A549 (cell line): ENCODE measurements at regions not wholly inside any gene's neighbourhood (a gene's known extent, or its start where the extent isn't known, plus 50 kb on each side); places are given as distances from the start of the nearest gene placed in this dataset.
A peak's percentile ranks its signal among the peaks of the same experiment; 100 is the strongest.

Source experiments
- ATAC-seq, 2 experiments: fragments of 200-7000 bp in 1 of 2; fragments of >200 bp in 1 of 2; cut with Nextera tagmentation in 1 of 2; cut with Tn5 transposase in 1 of 2; 3 replicates each; pipeline versions ENCODE4 v1.8.0 to v1.9.1; 2018 to 2020; ENCODE audit warnings: mild to moderate bottlenecking in 1 of 2, moderate library complexity in 1 of 2
- CTCF ChIA-PET: fragments of 300-600 bp; sonication (Branson Sonifier 250); formaldehyde crosslinking; extraction: SDS; loops from one replicate; lab custom pipeline; 2021; ENCODE audit warnings: antibody characterized with exemption, inconsistent platforms; lab: Yijun Ruan, JAX
- POLR2A ChIA-PET: fragments of 350-600 bp; formaldehyde crosslinking; extraction: SDS; loops from one replicate; lab custom pipeline; 2021; ENCODE audit warnings: antibody characterized with exemption, inconsistent platforms; lab: Yijun Ruan, JAX
- DNase-seq, 2 experiments: peaks; one replicate each; pipeline versions ENCODE4 v3.0.0 to v3.0.0-alpha.2; 2011 to 2016; ENCODE audit warnings: low read depth in 1 of 2, low spot score in 1 of 2
- FAIRE-seq: peaks from 2 replicates; lab custom pipeline; 2011; peaks lifted over from hg19 to GRCh38; lab: Jason Lieb, UNC
- H3K27ac ChIP-seq, 2 experiments: fragments of >200 bp; sonication (Bioruptor Twin); formaldehyde crosslinking; 3 replicates each; pipeline ENCODE4 v1.5.1; 2016 to 2017
- H3K4me1 ChIP-seq: fragments of >200 bp; sonication (Bioruptor Twin); formaldehyde crosslinking; 3 replicates; pipeline ENCODE4 v1.6.1; 2016
- H3K4me2 ChIP-seq: fragments of >200 bp; sonication (Bioruptor Twin); formaldehyde crosslinking; 3 replicates; pipeline ENCODE4 v1.6.1; 2016
- H3K4me3 ChIP-seq: fragments of >200 bp; sonication (Bioruptor Twin); formaldehyde crosslinking; 3 replicates; pipeline ENCODE4 v1.5.1; 2016
- H3K9me3 ChIP-seq: fragments of >200 bp; sonication (Bioruptor Twin); formaldehyde crosslinking; 3 replicates; pipeline ENCODE4 v1.6.1; 2016
- BHLHE40 ChIP-seq: IDR thresholded peaks from 2 replicates; pipeline ENCODE4 v1.6.1; 2012; ENCODE audit warnings: low read depth, low read length, inconsistent platforms
- CHD4 ChIP-seq: fragments of 200-600 bp; sonication (generic); IDR thresholded peaks from 2 replicates; pipeline ENCODE4 v1.6.1; 2016; ENCODE audit warnings: antibody characterized with exemption, mild to moderate bottlenecking, borderline replicate concordance
- E2F6 ChIP-seq: IDR thresholded peaks from 2 replicates; pipeline ENCODE4 v1.6.1; 2012; ENCODE audit warnings: low read depth, borderline replicate concordance
- EHF ChIP-seq: fragments of 250-450 bp; sonication (Bioruptor Pico); IDR thresholded peaks from 2 replicates; pipeline ENCODE4 v1.5.0; 2020; ENCODE audit warnings: mild to moderate bottlenecking
- ESRRA ChIP-seq: fragments of 150-350 bp; IDR thresholded peaks from 2 replicates; pipeline ENCODE4 v1.6.1; 2014; ENCODE audit warnings: mild to moderate bottlenecking, low read length, borderline replicate concordance
- FOSB ChIP-seq: fragments of 250-450 bp; sonication (Bioruptor Pico); IDR thresholded peaks from 2 replicates; pipeline ENCODE4 v1.5.0; 2020; ENCODE audit warnings: mild to moderate bottlenecking, moderate library complexity
- FOXS1 ChIP-seq: fragments of 250-450 bp; sonication (Bioruptor Pico); IDR thresholded peaks from 2 replicates; pipeline ENCODE4 v1.5.0; 2020; ENCODE audit warnings: mild to moderate bottlenecking, moderate library complexity
- HOXB5 ChIP-seq: fragments of 250-450 bp; sonication (Bioruptor Pico); IDR thresholded peaks from 2 replicates; pipeline ENCODE4 v1.5.0; 2020; ENCODE audit warnings: mild to moderate bottlenecking, moderate library complexity
- JUN ChIP-seq, 2 experiments: fragments of >200 bp; sonication (Bioruptor Twin); formaldehyde crosslinking; IDR thresholded peaks; 2 replicates in 1 of 2; 3 replicates in 1 of 2; pipeline ENCODE4 v1.6.1; 2016 to 2017
- KDM1A ChIP-seq: fragments of 200-600 bp; sonication (generic); IDR thresholded peaks from 2 replicates; pipeline ENCODE4 v1.6.1; 2016; ENCODE audit warnings: low read depth, mild to moderate bottlenecking
- KDM5A ChIP-seq: fragments of 200-600 bp; sonication (generic); IDR thresholded peaks from 2 replicates; pipeline ENCODE4 v1.6.1; 2016; ENCODE audit warnings: antibody characterized with exemption, mild to moderate bottlenecking
- MAZ ChIP-seq: fragments of 150-350 bp; IDR thresholded peaks from 2 replicates; pipeline ENCODE4 v1.6.1; 2014; ENCODE audit warnings: antibody characterized with exemption, low read depth, low read length, borderline replicate concordance
- NFE2L2 ChIP-seq: fragments of 150-350 bp; conservative IDR thresholded peaks from 2 replicates; pipeline ENCODE4 v1.6.1; 2014; ENCODE audit warnings: low read length
- RAD21 ChIP-seq, 2 experiments: fragments of >200 bp in 1 of 2; sonication (Bioruptor Twin) in 1 of 2; formaldehyde crosslinking in 1 of 2; IDR thresholded peaks in 1 of 2; conservative IDR thresholded peaks in 1 of 2; 2 replicates in 1 of 2; 3 replicates in 1 of 2; pipeline ENCODE4 v1.6.1; 2012 to 2018; ENCODE audit warnings: inconsistent platforms in 1 of 2
- RNF2 ChIP-seq: fragments of 200-600 bp; sonication (generic); IDR thresholded peaks from 2 replicates; pipeline ENCODE4 v1.6.1; 2016; ENCODE audit warnings: low read depth, mild to moderate bottlenecking, antibody characterized with exemption, moderate library complexity, borderline replicate concordance
- SMC3 ChIP-seq: fragments of >200 bp; sonication (Bioruptor Twin); formaldehyde crosslinking; IDR thresholded peaks from 3 replicates; pipeline ENCODE4 v1.6.1; 2018; ENCODE audit warnings: inconsistent platforms
- TP53 ChIP-seq: fragments of 250-450 bp; sonication (Bioruptor Pico); IDR thresholded peaks from 2 replicates; pipeline ENCODE4 v1.5.0; 2021; ENCODE audit warnings: mild to moderate bottlenecking, moderate library complexity
- USF2 ChIP-seq: fragments of 450-650 bp; IDR thresholded peaks from 2 replicates; pipeline ENCODE4 v1.6.1; 2014; ENCODE audit warnings: antibody characterized with exemption
- ZC3H11A ChIP-seq: fragments of 450-650 bp; IDR thresholded peaks from 2 replicates; pipeline ENCODE4 v1.6.1; 2014; ENCODE audit warnings: antibody characterized with exemption, mild to moderate bottlenecking
- ZSCAN20 ChIP-seq: fragments of 250-450 bp; sonication (Bioruptor Pico); IDR thresholded peaks from 2 replicates; pipeline ENCODE4 v1.8.0; 2022; ENCODE audit warnings: mild to moderate bottlenecking, moderate library complexity
- WGBS: methylation state at CpG from one replicate; pipeline ENCODE4 v1.1.6; 2017; ENCODE audit errors: missing lambda C conversion rate; 5-methylcytosine and 5-hydroxymethylcytosine counted together
- TF ChIP-seq, protein P1 (sequence below): fragments of 250-450 bp; sonication (Bioruptor Pico); IDR thresholded peaks from 2 replicates; pipeline ENCODE4 v1.5.0; 2021; ENCODE audit warnings: mild to moderate bottlenecking, moderate library complexity, borderline replicate concordance
- TF ChIP-seq, protein P2 (sequence below): fragments of 250-450 bp; sonication (Bioruptor Pico); IDR thresholded peaks from 2 replicates; pipeline ENCODE4 v1.5.0; 2020; ENCODE audit warnings: low read depth, mild to moderate bottlenecking, moderate library complexity

GRCh38 chr5:81896764-81897163 lies 75.1 kb upstream of the ATG10 start (continued):
- no peak for TF ChIP-seq JUN (IDR thresholded peaks at IDR 0.05)

DNA sequence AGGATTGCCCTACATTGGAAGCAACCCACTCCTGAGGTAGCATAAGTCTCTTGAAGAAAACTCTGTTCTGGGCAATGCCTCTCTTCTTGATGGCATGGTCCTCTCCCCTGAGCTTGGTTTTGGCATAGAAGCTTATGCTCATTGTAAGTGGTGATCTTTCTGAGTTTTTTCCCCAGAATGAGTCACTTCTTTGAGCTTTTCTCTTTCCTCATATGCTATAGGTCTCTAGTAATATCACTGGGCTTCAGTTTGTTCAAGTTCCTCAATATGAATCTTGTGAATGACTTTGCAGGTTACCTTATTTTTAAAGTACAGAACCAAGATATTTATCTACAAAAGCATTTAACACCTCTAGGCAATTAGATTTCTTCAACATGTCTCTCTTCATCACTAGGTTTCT lies 76.5 kb upstream of the ATG10 start:
- H3K27ac ChIP-seq = no peak overlapping the region
- ATAC-seq = no peak
- no peak for DNase-seq
- TF ChIP-seq KDM5A = no peak
- no peak for TF ChIP-seq ZSCAN20
- no peak for TF ChIP-seq NFE2L2
- TF ChIP-seq ZC3H11A = no peak
- TF ChIP-seq SMC3 = no peak
- TF ChIP-seq FOSB (CRISPR knock-in tag) = no peak
- no peak for TF ChIP-seq KDM1A
- no peak for TF ChIP-seq FOXS1 (CRISPR knock-in tag)
- no peak for TF ChIP-seq EHF (CRISPR knock-in tag)
- TF ChIP-seq, all 56 proteins: peak for 0
- ChIA-PET CTCF (interaction anchor here (1.5 kb wide), 1 partner anchor 9 kb away, joined by 8 read pairs; no protein-coding TSS in a partner anchor), POLR2A (no interaction called here)
- H3K4me2 ChIP-seq = no peak overlapping the region
- peaks cover 6% of the 10 kb centered on the region; the same call in 2 of the 3 replicates for H3K9me3 ChIP-seq
- no peak overlapping the region for H3K4me3 ChIP-seq
- H3K4me1 ChIP-seq = no peaks in the 10 kb centered on the region
- FAIRE-seq = no peak

GRCh38 chr5:81893961-81894360 lies 77.9 kb upstream of the ATG10 start:
- 59% methylated on average over 4 of the region's 4 CpGs for WGBS
- H3K4me1 ChIP-seq = no peaks in the 10 kb centered on the region
- POLR2A ChIA-PET = no interaction called here
- H3K27ac ChIP-seq = no peak overlapping the region
- H3K4me2 ChIP-seq = no peak overlapping the region
- TF ChIP-seq BHLHE40 = no peak
- no peak for TF ChIP-seq TP53 (CRISPR knock-in tag)
- TF ChIP-seq, protein P1, sequence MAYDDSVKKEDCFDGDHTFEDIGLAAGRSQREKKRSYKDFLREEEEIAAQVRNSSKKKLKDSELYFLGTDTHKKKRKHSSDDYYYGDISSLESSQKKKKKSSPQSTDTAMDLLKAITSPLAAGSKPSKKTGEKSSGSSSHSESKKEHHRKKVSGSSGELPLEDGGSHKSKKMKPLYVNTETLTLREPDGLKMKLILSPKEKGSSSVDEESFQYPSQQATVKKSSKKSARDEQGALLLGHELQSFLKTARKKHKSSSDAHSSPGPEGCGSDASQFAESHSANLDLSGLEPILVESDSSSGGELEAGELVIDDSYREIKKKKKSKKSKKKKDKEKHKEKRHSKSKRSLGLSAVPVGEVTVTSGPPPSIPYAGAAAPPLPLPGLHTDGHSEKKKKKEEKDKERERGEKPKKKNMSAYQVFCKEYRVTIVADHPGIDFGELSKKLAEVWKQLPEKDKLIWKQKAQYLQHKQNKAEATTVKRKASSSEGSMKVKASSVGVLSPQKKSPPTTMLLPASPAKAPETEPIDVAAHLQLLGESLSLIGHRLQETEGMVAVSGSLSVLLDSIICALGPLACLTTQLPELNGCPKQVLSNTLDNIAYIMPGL (CRISPR knock-in tag) = no peak
- no peak for TF ChIP-seq MAZ
- no peak for TF ChIP-seq CHD4
- no peak for TF ChIP-seq HOXB5 (CRISPR knock-in tag)
- no peak for TF ChIP-seq USF2
- TF ChIP-seq E2F6 = no peak
- no peak for TF ChIP-seq SMC3
- no peak for TF ChIP-seq RNF2
- no peak for TF ChIP-seq ESRRA
- H3K9me3 ChIP-seq = peaks cover 6% of the 10 kb centered on the region; the same call in 2 of the 3 replicates
- ATAC-seq (no peak), DNase-seq (no peak), FAIRE-seq (no peak)
- H3K4me3 ChIP-seq = no peak overlapping the region
- CTCF ChIA-PET = interaction anchor here (0.6 kb wide), 1 partner anchor 82 kb away, joined by 3 read pairs; no protein-coding TSS in a partner anchor

DNA sequence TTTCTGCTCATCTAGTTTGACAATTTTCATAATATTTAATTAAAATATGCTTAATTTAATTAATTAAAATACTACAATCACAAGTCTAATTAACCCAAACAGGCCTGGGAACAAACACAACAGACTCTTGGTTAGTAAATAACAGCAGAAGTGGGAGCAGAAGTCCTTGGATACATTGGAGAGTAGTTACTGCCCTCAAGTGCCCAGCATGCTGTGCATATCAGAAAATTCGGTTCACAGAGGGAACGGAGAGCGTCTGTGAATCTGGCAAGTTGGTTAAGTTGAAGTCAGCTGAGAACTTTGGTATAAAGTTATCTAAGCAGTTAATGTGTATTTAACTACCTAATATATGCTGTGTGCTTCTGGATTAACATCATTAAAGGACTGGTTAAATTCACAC lies 87.0 kb upstream of the ATG10 start:
- CTCF ChIA-PET = no interaction called here
- ATAC-seq = no peak

More for the DNA sequence above, 87.0 kb upstream of the ATG10 start:
- POLR2A ChIA-PET = no interaction called here
- Histone ChIP-seq H3K27ac (no peak overlapping the region), H3K9me3 (no peaks in the 10 kb centered on the region), H3K4me3 (no peak overlapping the region), H3K4me2 (no peak overlapping the region), H3K4me1 (no peaks in the 10 kb centered on the region)
- FAIRE-seq = no peak
- TF ChIP-seq, protein P2, sequence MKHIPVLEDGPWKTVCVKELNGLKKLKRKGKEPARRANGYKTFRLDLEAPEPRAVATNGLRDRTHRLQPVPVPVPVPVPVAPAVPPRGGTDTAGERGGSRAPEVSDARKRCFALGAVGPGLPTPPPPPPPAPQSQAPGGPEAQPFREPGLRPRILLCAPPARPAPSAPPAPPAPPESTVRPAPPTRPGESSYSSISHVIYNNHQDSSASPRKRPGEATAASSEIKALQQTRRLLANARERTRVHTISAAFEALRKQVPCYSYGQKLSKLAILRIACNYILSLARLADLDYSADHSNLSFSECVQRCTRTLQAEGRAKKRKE = no peak
- peak in 1 of 2 experiments; percentile 31; a peak in 1 of 5 replicates for TF ChIP-seq RAD21 (conservative IDR thresholded peaks at IDR 0.05 in 1 of 2, IDR thresholded peaks at IDR 0.05 in 1 of 2)
- no peak for DNase-seq
- WGBS = 84% methylated on average over 3 of the region's 3 CpGs
